HG03039 (cell line): ENCODE measurements at regions not wholly inside any gene's neighbourhood (a gene's known extent, or its start where the extent isn't known, plus 50 kb on each side); places are given as distances from the start of the nearest gene placed in this dataset.
"Not testable (repeated sequence)": the region's sequence is repeated elsewhere in the genome, so short reads cannot be mapped to it uniquely, and the experiment has no call there.

Source experiments
- ATAC-seq: cut with Tn5 transposase; IDR thresholded peaks from one replicate; pipeline ENCODE4 v1.9.1; 2021; ENCODE audit warnings: mild to moderate bottlenecking, moderate library complexity; ENCODE audit not compliant: unreplicated experiment

DNA sequence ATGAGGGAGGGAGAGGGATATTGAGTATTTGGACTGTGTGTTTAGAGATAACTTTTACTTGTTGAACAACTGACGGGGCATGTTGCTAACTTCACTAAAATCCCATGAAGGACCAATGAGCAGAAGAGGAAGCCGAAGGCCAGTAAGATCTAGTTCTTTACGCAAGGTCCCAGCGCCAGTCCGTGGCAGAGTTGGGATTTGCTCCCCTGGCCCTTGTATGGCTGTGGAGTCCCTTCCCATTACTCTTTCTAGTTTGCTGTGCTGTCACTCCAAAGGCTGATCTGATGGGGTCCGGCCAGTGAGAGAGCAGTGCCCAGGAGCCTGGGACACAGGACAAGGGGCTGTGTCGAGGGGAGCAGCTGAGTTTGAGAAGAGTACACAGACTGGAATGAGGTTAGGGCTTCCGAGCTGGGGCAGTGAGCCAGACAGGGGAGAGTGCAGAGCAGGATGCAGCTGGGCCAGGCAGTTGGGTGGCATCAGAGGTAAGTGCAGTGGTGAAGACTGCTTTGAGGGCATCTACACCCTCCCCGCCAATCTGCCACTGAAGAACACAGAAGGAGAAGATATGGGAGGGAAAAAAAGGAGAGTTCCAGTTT, 692.9 kb upstream of the HS6ST1 start:
- ATAC-seq = no peak

DNA sequence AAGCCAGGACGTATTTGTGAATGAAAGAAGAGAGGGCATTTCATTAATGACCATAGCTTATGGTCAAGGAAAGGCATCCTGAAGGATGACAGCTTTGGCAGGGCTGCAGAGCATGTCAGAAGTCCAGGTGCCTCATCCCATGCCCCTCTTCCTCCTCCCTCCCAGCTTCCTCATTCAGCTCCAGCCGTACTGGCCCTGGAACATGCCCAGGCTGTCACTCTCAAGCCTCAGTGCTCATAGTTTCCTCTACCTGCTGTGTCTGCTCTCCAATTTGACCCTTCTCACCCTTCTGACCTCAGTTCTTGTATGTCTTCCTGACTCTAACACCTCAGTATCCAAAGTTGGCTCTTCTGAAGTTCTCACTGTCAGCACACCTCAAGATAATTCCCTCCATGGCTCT, 695.8 kb upstream of the HS6ST1 start:
- no peak for ATAC-seq

DNA sequence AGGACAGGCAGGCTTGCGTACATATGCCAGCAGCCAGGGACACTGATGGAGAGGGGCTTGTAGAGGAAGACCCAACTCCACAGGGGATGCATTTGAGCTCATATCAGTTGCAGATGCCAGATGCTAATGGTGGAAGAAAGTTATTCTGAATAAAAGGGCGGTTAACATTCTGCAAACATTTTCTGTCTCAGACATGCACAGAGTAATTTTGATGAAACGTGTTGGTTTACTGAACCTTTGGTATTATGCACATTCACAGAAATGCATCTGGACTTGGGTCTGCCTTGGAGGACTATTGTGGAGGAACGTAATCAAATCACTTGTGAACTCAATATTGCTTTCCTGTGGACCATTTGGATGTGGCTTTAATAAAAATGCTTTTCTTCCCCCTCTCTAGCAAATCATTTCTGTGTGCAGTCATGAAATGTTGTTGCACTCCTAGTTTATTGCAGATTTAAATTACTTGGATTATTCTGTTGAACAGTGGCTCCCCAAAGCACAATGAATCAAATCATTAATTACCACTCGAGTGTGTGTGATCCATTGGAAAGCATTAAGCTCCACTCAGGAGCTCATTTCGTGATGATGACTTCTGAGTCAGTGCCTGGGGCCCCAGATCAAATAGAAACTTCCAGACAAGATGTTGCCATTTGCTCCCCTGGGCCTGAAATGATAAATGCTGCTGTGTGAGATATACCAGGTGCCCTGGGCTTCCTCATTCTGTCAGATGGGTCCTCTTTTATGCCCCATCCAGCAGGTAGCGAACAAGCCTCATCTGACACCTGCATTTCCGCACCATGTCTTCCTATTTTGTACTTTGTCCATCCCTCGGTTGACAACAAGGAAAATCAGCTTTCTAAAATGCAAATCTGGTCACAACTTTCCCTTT, 697.0 kb upstream of the HS6ST1 start:
- no peak for ATAC-seq

DNA sequence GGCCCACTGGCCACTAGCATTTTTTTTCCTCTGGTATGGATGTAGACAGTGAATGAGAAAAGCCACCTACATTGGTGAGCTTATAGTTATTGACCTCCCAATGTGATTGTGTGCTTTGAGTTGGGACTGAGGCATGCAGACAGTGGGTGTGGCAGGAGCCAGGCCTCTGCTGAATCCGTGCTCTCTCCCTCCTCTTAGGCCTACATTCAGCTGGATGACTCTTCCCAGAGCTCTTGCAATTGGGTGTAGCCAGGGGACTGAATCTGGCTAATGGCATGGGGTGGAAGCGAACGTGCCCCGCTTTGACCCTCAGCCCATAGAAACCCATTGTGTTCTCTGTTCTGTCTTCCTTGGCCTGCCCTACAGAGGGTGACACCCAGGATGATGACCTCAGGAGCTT, 698.3 kb upstream of the HS6ST1 start:
- no peak for ATAC-seq

DNA sequence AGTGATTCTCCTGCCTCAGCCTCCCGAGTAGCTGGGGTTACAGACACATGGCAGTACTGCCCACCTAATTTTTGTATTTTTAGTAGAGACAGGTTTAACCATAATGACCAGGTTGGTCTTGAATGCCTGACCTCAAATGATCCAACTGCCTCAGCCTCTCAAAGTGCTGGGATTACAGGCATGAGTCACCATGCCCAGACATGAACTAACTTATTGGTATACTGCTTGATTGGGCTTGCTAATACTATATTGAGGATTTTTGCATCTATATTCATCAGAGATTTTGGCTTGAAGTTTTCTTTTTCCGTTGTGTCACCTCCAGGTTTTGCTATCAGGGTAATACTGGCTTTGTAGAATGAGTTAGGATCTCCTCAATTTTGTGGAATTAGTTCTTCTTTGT, 706.1 kb upstream of the HS6ST1 start:
- no peak for ATAC-seq

DNA sequence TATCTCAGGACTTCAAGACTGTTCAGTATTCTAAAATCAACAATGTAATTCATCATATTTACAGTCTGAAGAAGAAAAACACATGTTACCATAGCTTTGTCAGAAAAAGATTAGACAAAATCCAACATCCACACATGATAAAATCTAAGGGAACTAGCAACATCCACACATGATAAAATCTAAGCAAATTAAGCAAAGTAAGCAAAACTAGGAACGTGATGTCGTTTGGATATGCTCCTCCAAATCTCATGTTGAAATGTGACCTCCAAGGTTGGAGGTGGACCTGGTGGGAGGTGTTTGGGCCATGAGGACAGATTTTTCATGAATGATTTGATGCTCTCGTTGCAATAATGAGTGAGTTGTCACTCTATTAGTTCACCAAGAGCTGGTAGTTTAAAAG, 717.3 kb upstream of the HS6ST1 start:
- ATAC-seq = no peak

DNA sequence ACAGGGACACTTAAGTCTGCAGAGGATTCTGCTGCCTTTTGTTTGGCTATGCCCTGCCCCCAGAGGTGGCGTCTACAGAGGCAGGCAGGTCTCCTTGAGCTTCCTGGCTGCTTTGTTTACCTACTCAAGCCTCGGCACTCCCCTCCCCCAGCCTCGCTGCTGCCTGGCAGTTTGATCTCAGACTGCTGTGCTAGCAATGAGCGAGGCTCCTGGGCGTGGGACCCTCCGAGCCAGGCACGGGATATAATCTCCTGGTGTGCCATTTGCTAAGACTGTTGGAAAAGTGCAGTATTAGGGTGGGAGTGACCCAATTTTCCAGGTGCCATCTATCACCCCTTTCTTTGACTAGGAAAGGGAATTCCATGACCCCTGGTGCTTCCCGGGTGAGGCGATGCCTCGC, 725.0 kb upstream of the HS6ST1 start:
- not testable (repeated sequence) for ATAC-seq

DNA sequence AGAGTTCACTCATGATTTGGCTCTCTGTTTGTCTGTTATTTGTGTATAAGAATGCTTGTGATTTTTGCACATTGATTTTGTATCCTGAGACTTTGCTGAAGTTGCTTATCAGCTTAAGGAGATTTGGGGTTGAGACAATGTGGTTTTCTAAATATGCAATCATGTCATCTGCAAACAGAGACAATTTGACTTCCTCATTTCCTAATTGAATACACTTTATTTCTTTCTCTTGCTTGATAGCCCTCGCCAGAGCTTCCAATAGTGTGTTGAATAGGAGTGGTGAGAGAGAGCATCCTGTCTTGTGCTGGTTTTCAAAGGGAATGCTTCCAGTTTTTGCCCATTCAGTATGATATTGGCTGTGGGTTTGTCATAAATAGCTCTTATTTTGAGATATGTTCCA, 727.8 kb upstream of the HS6ST1 start:
- ATAC-seq = not testable (repeated sequence)

DNA sequence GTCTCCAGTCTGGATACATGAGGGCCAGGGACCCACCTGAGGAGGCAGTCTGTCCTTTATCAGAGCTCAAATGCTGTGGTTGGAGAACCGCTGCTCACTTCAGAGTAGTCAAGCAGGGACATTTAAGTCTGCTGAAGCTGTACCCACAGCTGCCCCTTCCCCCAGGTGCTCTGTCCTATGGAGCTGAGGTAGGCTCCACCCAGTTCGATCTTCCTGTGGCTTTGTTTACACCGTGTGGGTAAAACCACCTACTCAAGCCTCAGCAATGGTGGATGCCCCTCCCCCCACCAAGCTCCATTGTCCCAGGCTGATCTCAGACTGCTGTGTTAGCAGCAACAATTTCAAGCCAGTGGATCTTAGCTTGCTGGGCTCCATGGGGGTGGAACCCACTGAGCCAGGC, 731.4 kb upstream of the HS6ST1 start:
- no peak for ATAC-seq

DNA sequence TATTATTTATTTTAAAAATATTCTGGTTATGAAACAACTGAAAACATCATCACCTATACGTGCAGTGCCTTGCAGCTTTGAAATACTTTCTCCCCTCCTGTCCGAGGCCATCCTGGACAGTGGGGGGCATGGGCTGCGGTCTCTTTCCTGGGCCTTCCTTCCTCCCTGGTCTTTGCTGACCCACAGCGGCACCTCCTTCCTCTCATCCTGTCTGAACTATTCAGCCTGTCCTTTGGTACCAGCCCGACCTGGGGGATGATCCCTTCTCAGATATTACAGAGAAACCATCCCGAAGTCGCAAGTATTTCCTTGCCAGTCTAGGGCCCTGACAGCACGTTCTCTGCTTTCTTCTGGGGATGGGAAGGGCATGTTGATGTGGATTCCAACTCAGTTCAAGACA, 736.6 kb upstream of the HS6ST1 start:
- no peak for ATAC-seq

DNA sequence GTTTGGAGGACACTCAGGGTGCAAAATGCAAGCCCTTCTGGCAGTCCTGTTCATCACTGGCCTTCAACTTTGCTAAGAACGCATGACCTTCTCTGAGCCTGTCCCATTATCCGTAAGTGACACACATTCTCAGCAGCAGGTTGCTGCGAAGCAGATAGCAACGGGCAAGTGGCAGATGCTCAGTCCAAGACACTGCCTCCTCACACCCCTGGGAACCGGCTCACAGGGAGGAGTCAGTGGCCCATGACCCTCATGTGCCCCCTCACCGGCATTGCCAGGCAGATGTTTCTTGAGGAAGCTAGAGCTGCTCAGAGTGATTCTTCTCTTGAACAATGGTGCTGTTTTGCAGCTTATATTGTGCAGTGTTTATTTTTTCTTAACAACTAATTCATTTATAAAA, 737.2 kb upstream of the HS6ST1 start:
- ATAC-seq = no peak

DNA sequence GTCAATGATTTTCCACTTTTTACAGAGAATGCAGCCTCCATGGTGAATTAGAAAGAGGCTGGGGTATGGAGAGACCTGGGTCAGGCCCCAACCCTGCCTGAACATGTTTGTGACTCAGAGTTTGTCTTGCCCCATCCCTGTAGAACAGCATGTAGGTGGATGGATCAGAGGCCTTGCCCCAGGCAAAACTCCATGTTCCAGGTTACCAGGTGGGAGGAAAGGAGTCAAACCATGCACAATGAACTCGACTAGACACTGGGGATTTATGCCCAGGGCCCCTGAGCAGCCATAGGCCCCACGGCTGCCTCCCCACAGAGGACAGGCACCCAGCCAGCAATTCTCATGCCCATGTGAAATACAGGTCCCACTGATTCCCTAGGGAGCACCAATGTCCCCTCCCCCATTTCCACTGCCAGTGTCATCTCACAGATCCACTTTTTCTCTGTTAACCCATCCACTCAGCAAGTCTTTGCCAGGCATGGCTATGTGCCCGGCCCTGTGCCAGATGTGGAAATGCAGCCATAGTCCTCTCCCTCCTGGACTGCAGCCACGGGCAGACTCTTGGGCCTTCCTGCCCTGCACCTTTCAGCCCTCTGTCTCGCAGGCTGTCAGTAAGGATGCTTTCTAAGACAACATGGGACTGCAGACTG, 737.8 kb upstream of the HS6ST1 start:
- ATAC-seq = no peak

DNA sequence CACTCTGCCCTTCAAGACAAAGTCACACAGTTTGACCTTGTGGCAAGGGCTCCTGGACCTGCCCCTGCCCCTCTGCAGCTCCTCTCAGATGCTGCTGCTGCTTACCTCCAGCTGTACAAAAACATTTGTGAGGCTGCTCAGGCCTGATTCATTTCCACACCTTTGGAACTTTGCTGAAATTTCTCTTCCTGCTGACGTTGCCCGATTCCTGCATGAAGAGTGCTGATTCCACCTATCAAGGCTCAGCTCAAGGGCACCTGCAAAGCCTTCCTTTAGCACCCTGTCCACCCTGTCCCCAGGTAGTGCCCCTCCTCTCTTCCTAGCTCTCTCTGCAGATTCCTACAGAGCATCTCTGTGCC, 738.3 kb upstream of the HS6ST1 start:
- ATAC-seq = no peak

DNA sequence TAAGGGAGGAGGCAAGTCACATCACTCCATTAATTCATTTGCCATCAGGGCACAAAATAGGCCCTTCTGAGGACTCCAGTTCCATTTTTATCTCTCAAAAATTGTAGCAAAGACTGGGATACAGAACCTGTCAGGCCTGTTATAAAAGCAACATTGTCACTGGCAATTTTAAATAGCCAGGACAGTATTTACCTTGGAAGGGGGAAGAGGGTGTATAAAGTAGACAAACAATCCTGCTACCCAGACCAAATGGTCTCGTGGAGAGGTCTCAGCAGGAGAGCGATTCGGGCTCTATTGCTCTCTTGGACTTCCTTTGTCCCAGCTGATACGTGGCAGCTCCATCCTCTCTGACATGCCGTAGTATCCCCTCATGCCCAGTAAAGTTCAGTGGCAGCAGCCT, 740.3 kb upstream of the HS6ST1 start:
- no peak for ATAC-seq

DNA sequence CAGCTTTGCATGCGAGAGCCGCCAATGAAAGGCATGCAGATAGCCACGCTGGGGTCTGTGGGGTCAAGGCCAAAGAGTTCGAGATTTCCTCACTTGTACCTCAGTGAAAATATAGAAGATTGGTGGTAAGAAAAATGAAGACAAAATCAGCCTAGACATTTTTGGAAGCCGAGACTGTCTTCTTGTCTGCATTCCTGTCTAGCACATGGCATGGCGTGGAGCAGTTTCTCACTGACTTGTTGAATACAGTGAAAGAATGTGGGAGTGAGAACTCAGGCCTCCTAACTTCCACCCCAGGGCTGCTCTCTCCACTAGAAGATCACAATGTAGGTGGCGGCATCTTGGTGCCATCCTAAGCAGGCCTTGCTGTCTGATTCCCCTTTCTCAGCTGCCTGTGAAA, 740.8 kb upstream of the HS6ST1 start:
- no peak for ATAC-seq

DNA sequence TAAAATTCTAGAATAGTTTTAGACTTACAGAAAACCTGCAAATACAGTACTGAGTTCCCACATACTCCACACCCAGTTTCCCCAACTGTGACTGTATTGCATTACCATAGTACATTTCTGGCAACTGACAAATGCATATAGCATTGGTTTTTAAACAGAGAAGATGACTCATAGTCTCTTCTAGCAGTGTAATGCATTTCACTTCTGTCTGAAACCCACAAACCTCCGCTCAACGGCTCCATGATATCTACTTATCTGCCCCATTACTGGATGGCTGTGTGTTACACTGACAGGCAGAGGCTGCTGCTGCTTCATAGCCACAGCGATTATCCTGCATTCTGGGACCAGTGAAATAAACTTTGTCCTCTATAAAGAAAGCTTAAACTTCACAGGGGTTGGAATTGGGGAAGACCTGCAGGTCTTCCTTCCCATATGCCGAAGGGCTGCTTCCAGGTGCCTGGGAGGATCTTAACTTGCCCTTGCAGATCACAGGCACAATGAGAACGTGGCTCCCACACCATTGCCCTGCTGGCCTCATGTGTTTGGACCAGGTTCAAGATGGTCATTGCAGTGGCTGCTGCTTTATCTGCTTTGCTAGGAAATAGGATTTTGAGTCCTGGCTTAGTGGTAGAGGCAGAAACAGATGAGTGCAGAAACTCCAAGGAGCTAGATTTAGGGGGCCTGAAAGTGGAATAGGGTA, 742.6 kb upstream of the HS6ST1 start:
- ATAC-seq = peak; percentile 68

DNA sequence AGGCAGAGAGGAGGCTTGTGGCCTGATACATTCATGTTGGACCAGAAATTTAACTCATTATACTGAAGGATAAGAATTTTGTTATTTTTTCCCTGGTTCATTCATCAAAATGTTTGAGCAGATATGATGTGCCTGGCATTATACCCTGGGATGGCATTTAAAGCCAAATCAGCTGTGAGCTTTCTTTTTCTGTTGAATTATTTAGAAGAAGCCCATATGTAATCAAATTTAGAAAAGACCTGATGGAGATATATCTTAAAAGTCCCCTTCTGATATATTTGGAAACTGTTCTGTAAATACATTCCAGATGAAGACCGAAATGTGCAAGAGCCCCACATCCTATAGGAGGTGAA, 743.1 kb upstream of the HS6ST1 start:
- no peak for ATAC-seq

DNA sequence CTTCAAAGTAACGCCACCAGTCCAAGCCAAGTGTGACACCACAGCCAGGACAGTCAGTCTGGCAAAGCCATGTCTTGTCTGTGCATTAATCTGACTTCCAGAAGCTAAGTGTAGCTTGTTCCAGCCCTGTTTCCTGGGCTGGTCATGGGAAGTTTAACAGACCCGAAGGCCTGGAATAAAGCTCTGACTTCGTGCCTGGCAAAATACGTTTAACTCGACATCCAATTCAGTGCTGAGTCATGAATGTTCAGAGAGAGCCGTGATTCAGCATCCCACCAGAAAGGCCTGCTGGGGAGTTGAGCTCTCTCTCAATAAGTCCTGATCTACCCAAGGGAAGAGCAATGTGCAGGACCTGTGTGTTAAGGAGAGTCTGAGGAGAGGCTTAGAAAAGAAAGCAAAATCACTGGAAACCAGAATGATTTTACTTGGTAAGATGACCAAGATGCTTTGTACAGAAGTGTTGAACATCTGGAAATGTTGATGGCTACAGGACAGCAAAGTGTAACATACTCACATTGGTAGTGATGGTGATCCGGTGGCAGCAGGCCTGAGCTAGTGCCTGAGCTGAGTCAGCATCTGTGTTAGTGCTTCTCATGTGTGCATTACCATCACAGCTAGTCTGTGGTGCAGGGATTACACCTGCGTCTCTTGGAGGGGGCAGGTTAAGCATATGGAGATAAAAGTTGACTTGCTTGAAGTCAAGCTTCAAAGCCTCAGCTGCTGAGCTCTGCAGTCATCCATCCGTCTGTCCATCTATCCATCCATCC, 743.7 kb upstream of the HS6ST1 start:
- ATAC-seq = no peak

DNA sequence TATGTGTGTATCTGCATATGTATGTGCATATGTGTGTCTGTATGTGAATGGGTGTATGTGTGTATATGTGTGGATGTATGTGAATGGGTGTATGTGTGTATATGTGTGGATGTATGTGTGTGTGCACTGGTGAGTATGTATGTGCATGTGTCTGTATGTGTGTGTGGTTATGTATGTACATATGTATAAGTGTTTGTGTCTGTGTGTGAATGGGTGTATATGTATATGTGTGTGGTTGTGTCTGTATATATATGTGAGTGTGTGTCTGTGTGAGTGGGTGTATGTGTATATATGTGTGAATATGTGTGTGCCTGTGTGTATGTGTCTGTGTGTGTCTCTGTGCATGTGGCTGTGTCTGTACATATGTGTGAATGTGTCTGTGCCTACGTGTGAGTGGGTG, 748.4 kb upstream of the HS6ST1 start:
- no peak for ATAC-seq

DNA sequence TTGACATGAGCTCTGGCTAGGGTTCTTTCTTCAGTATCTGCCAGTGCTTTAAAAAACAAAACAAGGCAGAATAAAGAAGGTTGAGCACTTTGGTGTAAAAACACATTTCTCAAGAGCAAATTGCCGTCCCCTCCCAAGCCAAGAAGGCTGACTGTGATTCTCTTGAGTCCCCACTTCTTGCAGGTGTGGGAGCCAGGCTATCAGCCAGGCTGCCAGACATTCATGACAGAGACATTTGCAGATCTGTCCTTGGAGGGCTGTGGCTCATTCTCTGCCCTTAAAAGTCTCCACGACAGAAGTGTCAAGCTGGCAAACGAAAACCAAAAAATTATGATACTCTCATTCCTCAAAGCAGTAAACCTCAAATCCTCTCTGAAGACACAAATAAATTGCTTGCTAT, 749.3 kb upstream of the HS6ST1 start:
- no peak for ATAC-seq

DNA sequence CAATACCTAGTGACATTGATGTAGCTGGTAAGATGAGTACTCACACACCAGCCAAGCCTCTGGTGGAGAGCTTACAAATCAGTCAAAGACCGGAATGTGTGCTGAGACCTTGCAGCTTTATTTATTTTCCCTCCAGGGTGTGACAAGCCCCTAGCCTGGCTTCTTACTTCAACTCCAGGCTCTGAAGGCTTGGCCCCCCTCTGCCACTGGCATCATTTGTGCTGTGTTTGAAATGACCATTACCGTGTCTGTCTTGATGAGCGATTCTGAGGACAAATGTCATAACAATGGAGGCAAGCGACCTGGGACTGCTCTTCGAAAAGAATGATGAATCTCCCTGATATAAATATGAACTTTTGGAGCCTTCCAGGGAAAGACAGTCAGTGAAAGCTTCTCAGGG, 749.9 kb upstream of the HS6ST1 start:
- ATAC-seq = no peak
